GM12874 (cell line): ENCODE measurements at regions not wholly inside any gene's neighbourhood (a gene's known extent, or its start where the extent isn't known, plus 50 kb on each side); places are given as distances from the start of the nearest gene placed in this dataset.

Experiments
- CTCF ChIP-seq: IDR thresholded peaks from 2 replicates; pipeline ENCODE4 v1.5.1; 2011; ENCODE audit warnings: low read depth, mild to moderate bottlenecking, control low read depth, low read length, moderate library complexity; ENCODE audit not compliant: insufficient read depth

- no peak for TF ChIP-seq CTCF
Observed at GRCh38 chr5:53160895-53161294, 51.3 kb upstream of the MOCS2 start.

- TF ChIP-seq CTCF = no peak
Observed at GRCh38 chr5:53161876-53162275, 52.3 kb upstream of the MOCS2 start.

GRCh38 chr5:53164478-53165165 lies 55.1 kb upstream of the MOCS2 start:
- no peak for TF ChIP-seq CTCF

- no peak for TF ChIP-seq CTCF
Observed at GRCh38 chr5:53165431-53166182, 56.0 kb upstream of the MOCS2 start.

GRCh38 chr5:53166183-53166495 lies 56.6 kb upstream of the MOCS2 start:
- TF ChIP-seq CTCF = no peak

- TF ChIP-seq CTCF = no peak
Observed at GRCh38 chr5:53167836-53168235, 58.3 kb upstream of the MOCS2 start.

GRCh38 chr5:53169933-53170332 lies 60.4 kb upstream of the MOCS2 start:
- TF ChIP-seq CTCF = no peak
